H9 (cell line): ENCODE measurements at regions not wholly inside any gene's neighbourhood (a gene's known extent, or its start where the extent isn't known, plus 50 kb on each side); places are given as distances from the start of the nearest gene placed in this dataset.

Experiments
- DNase-seq: peaks from one replicate; pipeline ENCODE4 v3.0.0-alpha.2; 2017
- H2AFZ ChIP-seq: one replicate; pipeline ENCODE4 v1.6.1; 2013; ENCODE audit warnings: mild to moderate bottlenecking, low read length, control low read depth, moderate library complexity
- H2AK5ac ChIP-seq: 2 replicates; pipeline ENCODE4 v1.6.1; 2013; ENCODE audit warnings: low read length, control low read depth, mixed read lengths; ENCODE audit not compliant: insufficient read length
- H2BK120ac ChIP-seq: one replicate; pipeline ENCODE4 v1.6.1; 2013; ENCODE audit warnings: low read depth, mild to moderate bottlenecking, low read length, control low read depth, inconsistent platforms; ENCODE audit not compliant: poor library complexity, severe bottlenecking
- H2BK12ac ChIP-seq: 2 replicates; pipeline ENCODE4 v1.6.1; 2013; ENCODE audit warnings: low read length, control low read depth, mixed read lengths, low read depth; ENCODE audit not compliant: insufficient read length
- H2BK15ac ChIP-seq: 2 replicates; pipeline ENCODE4 v1.6.1; 2013; ENCODE audit warnings: low read depth, low read length, control low read depth
- H2BK20ac ChIP-seq: one replicate; pipeline ENCODE4 v1.6.1; 2013; ENCODE audit warnings: low read depth, mild to moderate bottlenecking, low read length, control low read depth, inconsistent platforms; ENCODE audit not compliant: poor library complexity, severe bottlenecking
- H2BK5ac ChIP-seq: 2 replicates; pipeline ENCODE4 v1.6.1; 2013; ENCODE audit warnings: low read length, control low read depth, mixed read lengths; ENCODE audit not compliant: insufficient read length
- H3K14ac ChIP-seq: 2 replicates; pipeline ENCODE4 v1.6.1; 2013; ENCODE audit warnings: low read length, control low read depth; ENCODE audit not compliant: insufficient read depth
- H3K18ac ChIP-seq: 2 replicates; pipeline ENCODE4 v1.6.1; 2013; ENCODE audit warnings: low read depth, mild to moderate bottlenecking, mixed read lengths, low read length, control low read depth; ENCODE audit not compliant: insufficient read length
- H3K23ac ChIP-seq: 2 replicates; pipeline ENCODE4 v1.6.1; 2013; ENCODE audit warnings: low read length, control low read depth, mixed read lengths, low read depth; ENCODE audit not compliant: insufficient read length
- H3K23me2 ChIP-seq: 2 replicates; pipeline ENCODE4 v1.6.1; 2013; ENCODE audit warnings: low read depth, mild to moderate bottlenecking, mixed read lengths, low read length, control low read depth; ENCODE audit not compliant: insufficient read length, poor library complexity, severe bottlenecking
- H3K27ac ChIP-seq: 2 replicates; pipeline ENCODE4 v1.5.1; 2013; ENCODE audit warnings: low read length, control low read depth, mixed read lengths, low read depth; ENCODE audit not compliant: insufficient read length
- H3K27me3 ChIP-seq: 2 replicates; pipeline ENCODE4 v1.6.1; 2013; ENCODE audit warnings: low read length, control low read depth, inconsistent platforms; ENCODE audit not compliant: insufficient read depth
- H3K4ac ChIP-seq: 2 replicates; pipeline ENCODE4 v1.6.1; 2013; ENCODE audit warnings: low read depth, mild to moderate bottlenecking, control low read depth, inconsistent platforms, low read length, moderate library complexity
- H3K4me1 ChIP-seq: 2 replicates; pipeline ENCODE4 v1.6.1; 2013; ENCODE audit warnings: low read length, control low read depth, inconsistent platforms; ENCODE audit not compliant: insufficient read depth
- H3K4me2 ChIP-seq: 2 replicates; pipeline ENCODE4 v1.6.1; 2013; ENCODE audit warnings: low read length, control low read depth, mixed read lengths; ENCODE audit not compliant: insufficient read length, insufficient read depth
- H3K56ac ChIP-seq: 2 replicates; pipeline ENCODE4 v1.6.1; 2013; ENCODE audit warnings: low read depth, mild to moderate bottlenecking, mixed read lengths, low read length, control low read depth; ENCODE audit not compliant: insufficient read length
- H3K79me1 ChIP-seq: 2 replicates; pipeline ENCODE4 v1.6.1; 2013; ENCODE audit warnings: low read depth, mild to moderate bottlenecking, moderate library complexity, low read length, control low read depth, inconsistent platforms; ENCODE audit not compliant: insufficient read depth, poor library complexity, severe bottlenecking
- H3K79me2 ChIP-seq: 2 replicates; pipeline ENCODE4 v1.6.1; 2013; ENCODE audit warnings: low read length, control low read depth, inconsistent platforms; ENCODE audit not compliant: insufficient read depth
- H3K9ac ChIP-seq: 2 replicates; pipeline ENCODE4 v1.6.1; 2013; ENCODE audit warnings: low read length, control low read depth, mixed read lengths; ENCODE audit not compliant: insufficient read length; ENCODE audit errors: extremely low read depth
- H3K9me3 ChIP-seq: one replicate; pipeline ENCODE4 v1.6.1; 2013; ENCODE audit warnings: low read depth, low read length, inconsistent platforms; ENCODE audit not compliant: control insufficient read depth
- H3T11ph ChIP-seq: one replicate; pipeline ENCODE4 v1.6.1; 2013; ENCODE audit warnings: mild to moderate bottlenecking, low read length, control low read depth, inconsistent platforms
- H4K20me1 ChIP-seq: one replicate; pipeline ENCODE4 v1.6.1; 2013; ENCODE audit not compliant: control insufficient read depth, insufficient read length, insufficient read depth
- H4K5ac ChIP-seq: 2 replicates; pipeline ENCODE4 v1.6.1; 2013; ENCODE audit warnings: low read depth, mild to moderate bottlenecking, mixed read lengths, low read length, control low read depth; ENCODE audit not compliant: insufficient read length
- H4K8ac ChIP-seq: replicated peaks from 2 replicates; pipeline ENCODE4 v1.6.1; 2013; ENCODE audit warnings: low read length, control low read depth, mixed read lengths, low read depth; ENCODE audit not compliant: insufficient read length
- H4K91ac ChIP-seq: 2 replicates; pipeline ENCODE4 v1.6.1; 2013; ENCODE audit warnings: low read depth, mild to moderate bottlenecking, moderate library complexity, mixed read lengths, low read length, control low read depth; ENCODE audit not compliant: insufficient read length
- H3K27ac Mint-ChIP-seq, 3 experiments: 2 replicates in 2 of 3; 3 replicates in 1 of 3; pipeline ENCODE4 v1.8.0; 2020 to 2021; ENCODE audit warnings: mixed read lengths in 3 of 3, mild to moderate bottlenecking in 1 of 3, moderate library complexity in 1 of 3
- H3K27me3 Mint-ChIP-seq: 2 replicates; pipeline ENCODE4 v1.8.0; 2021; ENCODE audit warnings: low read depth, mild to moderate bottlenecking, moderate library complexity, mixed read lengths
- H3K36me3 Mint-ChIP-seq, 3 experiments: 2 replicates in 2 of 3; 3 replicates in 1 of 3; pipeline ENCODE4 v1.8.0; 2020 to 2021; ENCODE audit warnings: low read depth in 3 of 3, mixed read lengths in 3 of 3; ENCODE audit not compliant: insufficient read depth in 1 of 3
- H3K4me1 Mint-ChIP-seq, 2 experiments: 2 replicates each; pipeline ENCODE4 v1.8.0; 2020; ENCODE audit warnings: mixed read lengths in 2 of 2
- H3K4me3 Mint-ChIP-seq, 2 experiments: 2 replicates in 1 of 2; 3 replicates in 1 of 2; pipeline ENCODE4 v1.8.0; 2020 to 2021; ENCODE audit warnings: mild to moderate bottlenecking in 2 of 2, mixed read lengths in 2 of 2, moderate library complexity in 1 of 2
- H3K9me3 Mint-ChIP-seq, 2 experiments: 2 replicates in 1 of 2; 3 replicates in 1 of 2; pipeline ENCODE4 v1.8.0; 2020; ENCODE audit warnings: mild to moderate bottlenecking in 2 of 2, mixed read lengths in 2 of 2, moderate library complexity in 1 of 2
- WGBS: extraction: QIAGEN DNeasy Blood & Tissue Kit; methylation state at CpG from one replicate; pipeline ENCODE4 v1.1.7; 2013; ENCODE audit warnings: missing lambda C conversion rate, low lambda C conversion rate, mixed read lengths; ENCODE audit not compliant: insufficient read length; ENCODE audit errors: extremely low coverage; 5-methylcytosine and 5-hydroxymethylcytosine counted together
- TF ChIP-seq, protein P1 (sequence below): fragments of 200-600 bp; sonication (generic); conservative IDR thresholded peaks from 3 replicates; pipeline ENCODE4 v1.8.0; 2021; ENCODE audit warnings: antibody characterized with exemption, mild to moderate bottlenecking

DNA sequence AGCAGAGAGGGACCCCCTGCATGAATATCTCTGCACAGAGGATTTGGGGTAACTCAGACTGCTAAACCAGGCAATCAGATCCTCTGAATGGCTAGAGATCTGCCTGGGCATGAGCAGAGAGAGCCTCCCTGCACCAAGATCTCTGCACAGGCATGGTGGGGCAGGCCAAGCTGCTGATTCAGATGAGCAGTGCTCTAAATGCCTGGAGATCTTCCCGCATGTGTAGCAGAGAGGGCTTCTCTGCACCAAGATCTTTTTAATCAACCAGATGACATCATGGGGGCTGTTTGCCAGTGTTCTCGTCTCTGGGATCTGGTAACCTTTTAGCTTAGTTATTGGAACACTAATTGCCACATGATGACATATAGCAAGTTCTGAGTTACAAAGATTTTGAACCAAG, 301.3 kb upstream of the GALNT5 start:
- no peak overlapping the region for H3K14ac ChIP-seq
- no peak overlapping the region for H3K23ac ChIP-seq
- no CpG with 5 or more reads among the region's 2 CpGs for WGBS
- H3K27me3 ChIP-seq = no peaks in the 10 kb centered on the region
- TF ChIP-seq, protein P1, sequence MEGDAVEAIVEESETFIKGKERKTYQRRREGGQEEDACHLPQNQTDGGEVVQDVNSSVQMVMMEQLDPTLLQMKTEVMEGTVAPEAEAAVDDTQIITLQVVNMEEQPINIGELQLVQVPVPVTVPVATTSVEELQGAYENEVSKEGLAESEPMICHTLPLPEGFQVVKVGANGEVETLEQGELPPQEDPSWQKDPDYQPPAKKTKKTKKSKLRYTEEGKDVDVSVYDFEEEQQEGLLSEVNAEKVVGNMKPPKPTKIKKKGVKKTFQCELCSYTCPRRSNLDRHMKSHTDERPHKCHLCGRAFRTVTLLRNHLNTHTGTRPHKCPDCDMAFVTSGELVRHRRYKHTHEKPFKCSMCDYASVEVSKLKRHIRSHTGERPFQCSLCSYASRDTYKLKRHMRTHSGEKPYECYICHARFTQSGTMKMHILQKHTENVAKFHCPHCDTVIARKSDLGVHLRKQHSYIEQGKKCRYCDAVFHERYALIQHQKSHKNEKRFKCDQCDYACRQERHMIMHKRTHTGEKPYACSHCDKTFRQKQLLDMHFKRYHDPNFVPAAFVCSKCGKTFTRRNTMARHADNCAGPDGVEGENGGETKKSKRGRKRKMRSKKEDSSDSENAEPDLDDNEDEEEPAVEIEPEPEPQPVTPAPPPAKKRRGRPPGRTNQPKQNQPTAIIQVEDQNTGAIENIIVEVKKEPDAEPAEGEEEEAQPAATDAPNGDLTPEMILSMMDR = no peak
- no peak overlapping the region for H2AFZ ChIP-seq
- no peaks in the 10 kb centered on the region for H3K27me3 Mint-ChIP-seq
- H2AK5ac ChIP-seq = no peak overlapping the region
- no peaks in the 10 kb centered on the region for H3K4me1 ChIP-seq
- H3K9me3 Mint-ChIP-seq = peaks cover 15 to 19% of the 10 kb centered on the region in 2 experiments
- H3K4me1 Mint-ChIP-seq = no peaks in the 10 kb centered on the region
- no peaks in the 10 kb centered on the region for H3K79me2 ChIP-seq
- no peak overlapping the region for H3K27ac Mint-ChIP-seq
- H3T11ph ChIP-seq = no peak overlapping the region
- H2BK120ac ChIP-seq = no peak overlapping the region
- no peak overlapping the region for H4K91ac ChIP-seq
- H3K4me2 ChIP-seq = no peak overlapping the region
- H3K36me3 Mint-ChIP-seq = peaks cover 5 to 9% (median 7%) of the 10 kb centered on the region in 3 experiments; a peak in 6 of 7 replicates
- H2BK5ac ChIP-seq = no peak overlapping the region
- H3K23me2 ChIP-seq = no peaks in the 10 kb centered on the region
- no peak overlapping the region for H2BK20ac ChIP-seq
- H3K27ac ChIP-seq = no peak overlapping the region
- no peak overlapping the region for H2BK12ac ChIP-seq
- H2BK15ac ChIP-seq = no peak overlapping the region
- H3K9me3 ChIP-seq = peaks cover 16% of the 10 kb centered on the region
- no peak overlapping the region for H3K56ac ChIP-seq
- no peak overlapping the region for H3K9ac ChIP-seq
- DNase-seq = no peak
- no peak overlapping the region for H3K4me3 Mint-ChIP-seq
- no peaks in the 10 kb centered on the region for H4K20me1 ChIP-seq
- no peak overlapping the region for H3K18ac ChIP-seq
- H3K4ac ChIP-seq = no peak overlapping the region
- no peak overlapping the region for H4K8ac ChIP-seq
- H3K79me1 ChIP-seq = no peaks in the 10 kb centered on the region
- no peak overlapping the region for H4K5ac ChIP-seq
